ENCODE measurements at regions not wholly inside any gene's neighbourhood (a gene's known extent, or its start where the extent isn't known, plus 50 kb on each side); places are given as distances from the start of the nearest gene placed in this dataset.

- Histone ChIP-seq H3K4me3 (ENCODE audit: insufficient read depth, low read depth, low read length) (no peak overlapping the region), H3K36me3 (ENCODE audit: control insufficient read depth, insufficient read depth, low read length) (no peaks in the 10 kb centered on the region), H3K27me3 (ENCODE audit: control insufficient read depth, insufficient read depth, low read length, poor library complexity, severe bottlenecking) (no peaks in the 10 kb centered on the region), H3K27ac (ENCODE audit: insufficient read depth, low read depth, low read length, poor library complexity, severe bottlenecking) (no peak overlapping the region), H3K9me3 (ENCODE audit: control insufficient read depth, low read length) (no peaks in the 10 kb centered on the region), H3K4me1 (ENCODE audit: control insufficient read depth, insufficient read depth, low read length) (no peaks in the 10 kb centered on the region)
- WGBS, 2 experiments = 61 to 66% methylated on average over 2 of the region's 2 CpGs
Measured at GRCh38 chr7:115356139-115356746, 434.3 kb downstream of the MDFIC start.

DNA sequence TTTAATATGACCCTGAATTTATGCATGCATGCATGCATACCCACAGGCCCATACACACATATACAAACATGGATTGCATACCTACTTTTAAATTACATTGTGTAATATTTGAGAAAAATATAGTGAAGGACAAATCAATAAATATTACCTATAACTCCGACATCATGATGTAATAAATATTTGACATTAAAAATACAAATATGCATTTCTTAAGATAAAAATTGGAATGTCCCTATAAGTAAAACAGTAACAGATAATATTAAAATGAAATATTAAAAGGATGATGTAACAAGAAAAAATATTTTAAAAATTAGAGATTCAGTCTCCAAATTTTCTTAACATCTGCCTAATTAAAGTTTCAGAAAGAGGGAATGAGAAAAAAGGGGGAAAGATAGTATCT lies 433.0 kb downstream of the MDFIC start:
- Histone ChIP-seq H3K27me3 (ENCODE audit: control insufficient read depth, insufficient read depth, low read length, poor library complexity, severe bottlenecking) (no peaks in the 10 kb centered on the region), H3K4me3 (ENCODE audit: insufficient read depth, low read depth, low read length) (no peak overlapping the region)
- WGBS, 2 experiments = no CpG with 5 or more reads among the region's 1 CpG

DNA sequence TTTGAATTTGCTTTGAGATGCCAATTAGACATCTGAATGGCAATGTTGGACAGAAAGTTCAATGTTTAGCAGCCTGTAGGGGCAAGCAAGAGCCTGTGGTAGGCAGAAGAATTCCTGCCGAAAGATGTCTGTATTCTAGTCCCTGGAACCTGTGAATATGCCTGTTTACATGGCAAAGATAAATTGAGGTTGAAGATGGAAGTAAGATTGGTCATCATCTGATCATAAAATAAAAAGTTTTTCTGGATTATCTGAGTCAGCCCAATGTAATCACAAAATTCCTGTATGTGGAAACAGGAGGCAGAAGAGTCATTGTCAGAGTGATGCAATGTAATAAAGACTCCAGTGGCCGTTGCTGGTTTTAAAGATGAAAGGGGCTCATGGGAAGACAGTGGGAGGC lies 430.5 kb downstream of the MDFIC start:
- WGBS, 2 experiments = 73 to 85% methylated on average over 2 of the region's 2 CpGs
- Histone ChIP-seq H3K4me1 (ENCODE audit: control insufficient read depth, insufficient read depth, low read length) (no peaks in the 10 kb centered on the region), H3K4me3 (ENCODE audit: insufficient read depth, low read depth, low read length) (no peak overlapping the region), H3K27me3 (ENCODE audit: control insufficient read depth, insufficient read depth, low read length, poor library complexity, severe bottlenecking) (no peaks in the 10 kb centered on the region), H3K9me3 (ENCODE audit: control insufficient read depth, low read length) (no peaks in the 10 kb centered on the region), H3K27ac (ENCODE audit: insufficient read depth, low read depth, low read length, poor library complexity, severe bottlenecking) (no peak overlapping the region), H3K36me3 (ENCODE audit: control insufficient read depth, insufficient read depth, low read length) (no peaks in the 10 kb centered on the region)

More for the DNA sequence above, 433.0 kb downstream of the MDFIC start:
- H3K36me3 ChIP-seq (ENCODE audit: control insufficient read depth, insufficient read depth, low read length) = no peaks in the 10 kb centered on the region
- H3K4me1 ChIP-seq (ENCODE audit: control insufficient read depth, insufficient read depth, low read length) = no peaks in the 10 kb centered on the region
- H3K27ac ChIP-seq (ENCODE audit: insufficient read depth, low read depth, low read length, poor library complexity, severe bottlenecking) = no peak overlapping the region
- H3K9me3 ChIP-seq (ENCODE audit: control insufficient read depth, low read length) = no peaks in the 10 kb centered on the region

- WGBS, 2 experiments = 85% methylated on average over 1 of the region's 1 CpG; no CpG with 5 or more reads in 1 of the 2 experiments
- Histone ChIP-seq H3K27me3 (ENCODE audit: control insufficient read depth, insufficient read depth, low read length, poor library complexity, severe bottlenecking) (no peaks in the 10 kb centered on the region), H3K4me1 (ENCODE audit: control insufficient read depth, insufficient read depth, low read length) (no peaks in the 10 kb centered on the region), H3K9me3 (ENCODE audit: control insufficient read depth, low read length) (no peaks in the 10 kb centered on the region), H3K4me3 (ENCODE audit: insufficient read depth, low read depth, low read length) (no peak overlapping the region), H3K36me3 (ENCODE audit: control insufficient read depth, insufficient read depth, low read length) (no peaks in the 10 kb centered on the region), H3K27ac (ENCODE audit: insufficient read depth, low read depth, low read length, poor library complexity, severe bottlenecking) (no peak overlapping the region)
Measured at GRCh38 chr7:115350764-115351163, 428.9 kb downstream of the MDFIC start.

DNA sequence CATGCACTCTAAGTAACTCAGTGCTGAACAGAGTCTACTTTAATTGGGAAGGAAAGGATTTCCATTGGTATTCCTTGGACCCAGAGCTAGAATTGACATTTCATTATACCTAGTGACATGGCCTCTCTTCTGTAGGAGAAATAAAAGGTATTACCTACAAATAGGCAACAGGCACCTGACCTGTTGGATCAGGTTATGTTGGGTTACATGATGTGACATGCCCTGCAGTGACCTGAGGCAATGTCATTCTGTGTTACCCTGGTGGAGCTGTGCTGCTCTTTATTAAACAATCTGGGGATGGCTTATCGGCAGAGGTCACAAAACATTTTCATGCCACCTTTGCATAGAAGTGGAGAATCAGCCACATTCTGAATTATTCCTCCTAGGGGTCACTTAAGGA lies 427.7 kb downstream of the MDFIC start:
- no peaks in the 10 kb centered on the region for H3K9me3 ChIP-seq (ENCODE audit: control insufficient read depth, low read length)
- 94 to 95% methylated on average over 1 of the region's 1 CpG for WGBS, 2 experiments
- H3K27ac ChIP-seq (ENCODE audit: insufficient read depth, low read depth, low read length, poor library complexity, severe bottlenecking) = no peak overlapping the region

GRCh38 chr7:115346685-115347084 lies 424.8 kb downstream of the MDFIC start:
- Histone ChIP-seq H3K4me3 (ENCODE audit: insufficient read depth, low read depth, low read length) (no peak overlapping the region), H3K27ac (ENCODE audit: insufficient read depth, low read depth, low read length, poor library complexity, severe bottlenecking) (no peak overlapping the region), H3K27me3 (ENCODE audit: control insufficient read depth, insufficient read depth, low read length, poor library complexity, severe bottlenecking) (no peaks in the 10 kb centered on the region), H3K4me1 (ENCODE audit: control insufficient read depth, insufficient read depth, low read length) (no peaks in the 10 kb centered on the region), H3K36me3 (ENCODE audit: control insufficient read depth, insufficient read depth, low read length) (no peaks in the 10 kb centered on the region), H3K9me3 (ENCODE audit: control insufficient read depth, low read length) (no peaks in the 10 kb centered on the region)
- WGBS, 2 experiments = 80 to 100% methylated on average over 1 of the region's 1 CpG

More for the DNA sequence above, 427.7 kb downstream of the MDFIC start:
- Histone ChIP-seq H3K27me3 (ENCODE audit: control insufficient read depth, insufficient read depth, low read length, poor library complexity, severe bottlenecking) (no peaks in the 10 kb centered on the region), H3K4me1 (ENCODE audit: control insufficient read depth, insufficient read depth, low read length) (no peaks in the 10 kb centered on the region), H3K36me3 (ENCODE audit: control insufficient read depth, insufficient read depth, low read length) (no peaks in the 10 kb centered on the region), H3K4me3 (ENCODE audit: insufficient read depth, low read depth, low read length) (no peak overlapping the region)

GRCh38 chr7:115340828-115341227 lies 418.9 kb downstream of the MDFIC start:
- Histone ChIP-seq H3K27me3 (ENCODE audit: control insufficient read depth, insufficient read depth, low read length, poor library complexity, severe bottlenecking) (no peaks in the 10 kb centered on the region), H3K4me1 (ENCODE audit: control insufficient read depth, insufficient read depth, low read length) (no peaks in the 10 kb centered on the region), H3K9me3 (ENCODE audit: control insufficient read depth, low read length) (no peaks in the 10 kb centered on the region), H3K4me3 (ENCODE audit: insufficient read depth, low read depth, low read length) (no peak overlapping the region), H3K36me3 (ENCODE audit: control insufficient read depth, insufficient read depth, low read length) (no peaks in the 10 kb centered on the region), H3K27ac (ENCODE audit: insufficient read depth, low read depth, low read length, poor library complexity, severe bottlenecking) (no peak overlapping the region)
- 93 to 95% methylated on average over 4 of the region's 4 CpGs for WGBS, 2 experiments

DNA sequence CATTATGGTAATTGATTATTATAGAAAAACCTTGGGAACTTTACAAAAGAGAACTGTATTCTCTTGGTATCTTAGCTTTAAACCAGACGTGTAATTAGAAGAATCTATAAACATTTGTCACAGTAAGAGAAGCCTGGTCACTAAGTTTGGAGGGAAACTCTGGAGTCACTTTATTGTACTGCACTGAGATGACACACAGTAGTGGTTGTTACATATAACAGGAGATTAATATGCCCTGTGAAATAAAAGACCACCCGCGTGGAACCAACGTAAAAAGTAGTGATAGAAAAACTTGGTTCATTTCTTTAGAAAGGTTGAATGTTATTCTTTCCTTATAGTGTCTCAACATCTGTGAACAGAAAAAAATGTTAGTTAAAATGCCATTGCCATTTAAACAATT lies 416.1 kb downstream of the MDFIC start:
- Histone ChIP-seq H3K4me1 (ENCODE audit: control insufficient read depth, insufficient read depth, low read length) (no peaks in the 10 kb centered on the region), H3K36me3 (ENCODE audit: control insufficient read depth, insufficient read depth, low read length) (no peaks in the 10 kb centered on the region), H3K4me3 (ENCODE audit: insufficient read depth, low read depth, low read length) (no peak overlapping the region), H3K27me3 (ENCODE audit: control insufficient read depth, insufficient read depth, low read length, poor library complexity, severe bottlenecking) (no peaks in the 10 kb centered on the region), H3K27ac (ENCODE audit: insufficient read depth, low read depth, low read length, poor library complexity, severe bottlenecking) (no peak overlapping the region), H3K9me3 (ENCODE audit: control insufficient read depth, low read length) (no peaks in the 10 kb centered on the region)
- WGBS, 2 experiments = 98% methylated on average over 4 of the region's 4 CpGs

DNA sequence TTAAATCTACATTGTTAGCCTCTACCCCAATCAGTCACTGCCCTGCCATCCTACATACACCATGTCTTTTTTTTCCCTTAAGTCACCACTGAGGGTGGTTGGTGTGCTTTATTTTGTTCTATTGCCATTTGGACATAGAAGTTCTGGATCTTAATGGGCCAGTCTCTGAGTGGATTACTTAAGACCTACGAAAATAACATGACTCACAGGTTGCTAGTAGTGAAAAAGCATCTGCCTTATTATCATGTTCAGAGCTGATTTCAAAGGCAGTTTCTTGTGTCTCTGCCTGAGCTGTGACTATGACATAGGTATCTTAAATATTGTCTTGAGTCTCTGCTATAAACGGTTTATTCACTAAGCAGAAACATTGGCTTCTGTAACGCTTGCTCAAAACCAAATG lies 410.8 kb downstream of the MDFIC start:
- H3K4me3 ChIP-seq (ENCODE audit: insufficient read depth, low read depth, low read length) = no peak overlapping the region
- no peaks in the 10 kb centered on the region for H3K9me3 ChIP-seq (ENCODE audit: control insufficient read depth, low read length)
- H3K36me3 ChIP-seq (ENCODE audit: control insufficient read depth, insufficient read depth, low read length) = no peaks in the 10 kb centered on the region
- no peaks in the 10 kb centered on the region for H3K4me1 ChIP-seq (ENCODE audit: control insufficient read depth, insufficient read depth, low read length)
- H3K27ac ChIP-seq (ENCODE audit: insufficient read depth, low read depth, low read length, poor library complexity, severe bottlenecking) = no peak overlapping the region
- H3K27me3 ChIP-seq (ENCODE audit: control insufficient read depth, insufficient read depth, low read length, poor library complexity, severe bottlenecking) = no peaks in the 10 kb centered on the region
- 92 to 100% methylated on average over 2 to 3 of the region's 3 CpGs for WGBS, 2 experiments

DNA sequence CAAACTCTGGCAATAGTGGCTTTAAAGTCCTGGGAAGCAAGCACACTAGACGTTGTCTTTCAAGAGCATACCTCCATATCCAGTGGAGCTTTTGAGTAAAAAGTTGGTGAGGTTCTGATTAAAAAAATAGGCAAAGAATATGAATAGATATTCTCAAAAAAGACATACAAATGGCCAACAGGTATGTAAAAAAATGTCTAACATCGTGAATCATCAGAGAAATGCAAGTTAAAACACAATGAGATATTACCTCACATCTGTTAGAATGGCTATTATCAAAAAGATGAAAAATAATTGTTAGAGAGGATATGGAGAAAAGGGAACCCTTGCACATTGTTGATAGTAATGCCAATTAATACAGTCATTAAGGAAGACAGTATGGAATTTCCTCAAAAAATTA lies 407.1 kb downstream of the MDFIC start:
- Histone ChIP-seq H3K4me1 (ENCODE audit: control insufficient read depth, insufficient read depth, low read length) (no peaks in the 10 kb centered on the region), H3K27ac (ENCODE audit: insufficient read depth, low read depth, low read length, poor library complexity, severe bottlenecking) (no peak overlapping the region), H3K9me3 (ENCODE audit: control insufficient read depth, low read length) (no peaks in the 10 kb centered on the region), H3K36me3 (ENCODE audit: control insufficient read depth, insufficient read depth, low read length) (no peaks in the 10 kb centered on the region), H3K27me3 (ENCODE audit: control insufficient read depth, insufficient read depth, low read length, poor library complexity, severe bottlenecking) (no peaks in the 10 kb centered on the region), H3K4me3 (ENCODE audit: insufficient read depth, low read depth, low read length) (no peak overlapping the region)
- WGBS, 2 experiments = 80 to 85% methylated on average over 1 to 2 of the region's 2 CpGs

GRCh38 chr7:115328018-115328417 lies 406.1 kb downstream of the MDFIC start:
- WGBS, 2 experiments = 88 to 89% methylated on average over 3 of the region's 3 CpGs
- H3K27ac ChIP-seq (ENCODE audit: insufficient read depth, low read depth, low read length, poor library complexity, severe bottlenecking) = no peak overlapping the region
- no peak overlapping the region for H3K4me3 ChIP-seq (ENCODE audit: insufficient read depth, low read depth, low read length)
- H3K9me3 ChIP-seq (ENCODE audit: control insufficient read depth, low read length) = no peaks in the 10 kb centered on the region
- no peaks in the 10 kb centered on the region for H3K36me3 ChIP-seq (ENCODE audit: control insufficient read depth, insufficient read depth, low read length)
- H3K4me1 ChIP-seq (ENCODE audit: control insufficient read depth, insufficient read depth, low read length) = no peaks in the 10 kb centered on the region
- no peaks in the 10 kb centered on the region for H3K27me3 ChIP-seq (ENCODE audit: control insufficient read depth, insufficient read depth, low read length, poor library complexity, severe bottlenecking)

Measured in ectodermal cell (in vitro differentiated cells).